SK-N-SH treated with all-trans-retinoic acid at 6 μM for 48 hours (cell line): ENCODE measurements at regions not wholly inside any gene's neighbourhood (a gene's known extent, or its start where the extent isn't known, plus 50 kb on each side); places are given as distances from the start of the nearest gene placed in this dataset.

Experiments
- ARNTL ChIP-seq: fragments of 450-650 bp; formaldehyde crosslinking; IDR thresholded peaks from 2 replicates; pipeline ENCODE4 v1.5.0; 2020; ENCODE audit warnings: low read depth, mild to moderate bottlenecking, moderate library complexity, borderline replicate concordance
- BACH2 ChIP-seq: fragments of 250-450 bp; sonication (Bioruptor Pico); IDR thresholded peaks from 2 replicates; pipeline ENCODE4 v1.9.0; 2021; ENCODE audit warnings: mild to moderate bottlenecking, borderline replicate concordance
- ESRRG ChIP-seq: fragments of 250-450 bp; sonication (Bioruptor Pico); IDR thresholded peaks from 2 replicates; pipeline ENCODE4 v1.6.1; 2021; ENCODE audit warnings: mild to moderate bottlenecking
- PATZ1 ChIP-seq: fragments of 250-450 bp; sonication (Bioruptor Pico); IDR thresholded peaks from 2 replicates; pipeline ENCODE4 v1.8.0; 2020; ENCODE audit warnings: mild to moderate bottlenecking, moderate library complexity, borderline replicate concordance
- SNAI2 ChIP-seq: fragments of 250-450 bp; sonication (Bioruptor Pico); IDR thresholded peaks from 2 replicates; pipeline ENCODE4 v1.5.0; 2020; ENCODE audit warnings: mild to moderate bottlenecking, moderate library complexity
- TCF4 ChIP-seq: fragments of 250-450 bp; sonication (Bioruptor Pico); IDR thresholded peaks from 2 replicates; pipeline ENCODE4 v1.8.0; 2021; ENCODE audit warnings: mild to moderate bottlenecking, moderate library complexity, borderline replicate concordance
- ZFP3 ChIP-seq: fragments of 250-450 bp; sonication (Bioruptor Pico); IDR thresholded peaks from 2 replicates; pipeline ENCODE4 v1.5.0; 2020; ENCODE audit warnings: mild to moderate bottlenecking, moderate library complexity
- ZNF70 ChIP-seq: fragments of 450-650 bp; formaldehyde crosslinking; IDR thresholded peaks from 2 replicates; pipeline ENCODE4 v1.5.0; 2020; ENCODE audit warnings: mild to moderate bottlenecking, moderate library complexity
- TF ChIP-seq, protein P1 (sequence below): fragments of 250-450 bp; sonication (Bioruptor Pico); IDR thresholded peaks from 2 replicates; pipeline ENCODE4 v1.8.0; 2021; ENCODE audit warnings: low read depth, mild to moderate bottlenecking, moderate library complexity, borderline replicate concordance
- TF ChIP-seq, protein P2 (sequence below): fragments of 250-450 bp; sonication (Bioruptor Pico); IDR thresholded peaks from 2 replicates; pipeline ENCODE4 v1.5.1; 2021; ENCODE audit warnings: mild to moderate bottlenecking, moderate library complexity
- TF ChIP-seq, protein P3 (sequence below): fragments of 250-450 bp; sonication (Bioruptor Pico); IDR thresholded peaks from 2 replicates; pipeline ENCODE4 v1.5.0; 2020; ENCODE audit warnings: mild to moderate bottlenecking, moderate library complexity

DNA sequence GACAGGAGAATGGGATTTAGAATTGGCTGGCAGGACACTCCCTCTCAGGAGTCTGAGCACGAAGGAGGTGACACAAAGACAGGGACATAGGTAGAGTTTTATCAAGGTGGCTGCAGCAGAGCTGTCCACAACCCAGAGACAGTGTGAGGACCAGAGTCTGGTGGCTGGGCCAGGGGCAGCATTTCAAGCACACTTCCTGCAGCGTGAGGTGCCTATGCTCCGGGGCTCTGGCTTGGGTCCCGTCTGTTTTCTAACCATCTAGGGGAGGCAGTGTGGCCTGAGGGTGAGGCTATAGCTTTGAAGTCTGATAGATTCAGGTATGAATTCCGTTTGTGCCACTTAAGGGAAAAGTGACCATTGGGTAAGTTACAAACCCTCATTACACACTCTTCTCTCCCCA, 222.7 kb upstream of the ZMIZ1 start:
- TF ChIP-seq, protein P1, sequence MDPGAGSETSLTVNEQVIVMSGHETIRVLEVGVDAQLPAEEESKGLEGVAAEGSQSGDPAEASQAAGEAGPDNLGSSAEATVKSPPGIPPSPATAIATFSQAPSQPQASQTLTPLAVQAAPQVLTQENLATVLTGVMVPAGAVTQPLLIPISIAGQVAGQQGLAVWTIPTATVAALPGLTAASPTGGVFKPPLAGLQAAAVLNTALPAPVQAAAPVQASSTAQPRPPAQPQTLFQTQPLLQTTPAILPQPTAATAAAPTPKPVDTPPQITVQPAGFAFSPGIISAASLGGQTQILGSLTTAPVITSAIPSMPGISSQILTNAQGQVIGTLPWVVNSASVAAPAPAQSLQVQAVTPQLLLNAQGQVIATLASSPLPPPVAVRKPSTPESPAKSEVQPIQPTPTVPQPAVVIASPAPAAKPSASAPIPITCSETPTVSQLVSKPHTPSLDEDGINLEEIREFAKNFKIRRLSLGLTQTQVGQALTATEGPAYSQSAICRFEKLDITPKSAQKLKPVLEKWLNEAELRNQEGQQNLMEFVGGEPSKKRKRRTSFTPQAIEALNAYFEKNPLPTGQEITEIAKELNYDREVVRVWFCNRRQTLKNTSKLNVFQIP (CRISPR knock-in tag), result no peak
- no peak for TF ChIP-seq ZNF70
- TF ChIP-seq BACH2 (CRISPR knock-in tag), result no peak
- no peak for TF ChIP-seq ARNTL (CRISPR knock-in tag)
- TF ChIP-seq, protein P2, sequence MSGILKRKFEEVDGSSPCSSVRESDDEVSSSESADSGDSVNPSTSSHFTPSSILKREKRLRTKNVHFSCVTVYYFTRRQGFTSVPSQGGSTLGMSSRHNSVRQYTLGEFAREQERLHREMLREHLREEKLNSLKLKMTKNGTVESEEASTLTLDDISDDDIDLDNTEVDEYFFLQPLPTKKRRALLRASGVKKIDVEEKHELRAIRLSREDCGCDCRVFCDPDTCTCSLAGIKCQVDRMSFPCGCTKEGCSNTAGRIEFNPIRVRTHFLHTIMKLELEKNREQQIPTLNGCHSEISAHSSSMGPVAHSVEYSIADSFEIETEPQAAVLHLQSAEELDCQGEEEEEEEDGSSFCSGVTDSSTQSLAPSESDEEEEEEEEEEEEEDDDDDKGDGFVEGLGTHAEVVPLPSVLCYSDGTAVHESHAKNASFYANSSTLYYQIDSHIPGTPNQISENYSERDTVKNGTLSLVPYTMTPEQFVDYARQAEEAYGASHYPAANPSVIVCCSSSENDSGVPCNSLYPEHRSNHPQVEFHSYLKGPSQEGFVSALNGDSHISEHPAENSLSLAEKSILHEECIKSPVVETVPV, result no peak
- no peak for TF ChIP-seq ESRRG (CRISPR knock-in tag)
- TF ChIP-seq PATZ1, result no peak
- no peak for TF ChIP-seq ZFP3 (CRISPR knock-in tag)
- TF ChIP-seq, protein P3, sequence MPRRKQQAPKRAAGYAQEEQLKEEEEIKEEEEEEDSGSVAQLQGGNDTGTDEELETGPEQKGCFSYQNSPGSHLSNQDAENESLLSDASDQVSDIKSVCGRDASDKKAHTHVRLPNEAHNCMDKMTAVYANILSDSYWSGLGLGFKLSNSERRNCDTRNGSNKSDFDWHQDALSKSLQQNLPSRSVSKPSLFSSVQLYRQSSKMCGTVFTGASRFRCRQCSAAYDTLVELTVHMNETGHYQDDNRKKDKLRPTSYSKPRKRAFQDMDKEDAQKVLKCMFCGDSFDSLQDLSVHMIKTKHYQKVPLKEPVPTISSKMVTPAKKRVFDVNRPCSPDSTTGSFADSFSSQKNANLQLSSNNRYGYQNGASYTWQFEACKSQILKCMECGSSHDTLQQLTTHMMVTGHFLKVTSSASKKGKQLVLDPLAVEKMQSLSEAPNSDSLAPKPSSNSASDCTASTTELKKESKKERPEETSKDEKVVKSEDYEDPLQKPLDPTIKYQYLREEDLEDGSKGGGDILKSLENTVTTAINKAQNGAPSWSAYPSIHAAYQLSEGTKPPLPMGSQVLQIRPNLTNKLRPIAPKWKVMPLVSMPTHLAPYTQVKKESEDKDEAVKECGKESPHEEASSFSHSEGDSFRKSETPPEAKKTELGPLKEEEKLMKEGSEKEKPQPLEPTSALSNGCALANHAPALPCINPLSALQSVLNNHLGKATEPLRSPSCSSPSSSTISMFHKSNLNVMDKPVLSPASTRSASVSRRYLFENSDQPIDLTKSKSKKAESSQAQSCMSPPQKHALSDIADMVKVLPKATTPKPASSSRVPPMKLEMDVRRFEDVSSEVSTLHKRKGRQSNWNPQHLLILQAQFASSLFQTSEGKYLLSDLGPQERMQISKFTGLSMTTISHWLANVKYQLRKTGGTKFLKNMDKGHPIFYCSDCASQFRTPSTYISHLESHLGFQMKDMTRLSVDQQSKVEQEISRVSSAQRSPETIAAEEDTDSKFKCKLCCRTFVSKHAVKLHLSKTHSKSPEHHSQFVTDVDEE (CRISPR knock-in tag), result no peak
- TF ChIP-seq TCF4 (CRISPR knock-in tag), result no peak
- TF ChIP-seq SNAI2 (CRISPR knock-in tag), result no peak
